Endothelial cell (in vitro differentiated cells): ENCODE measurements at regions not wholly inside any gene's neighbourhood (a gene's known extent, or its start where the extent isn't known, plus 50 kb on each side); places are given as distances from the start of the nearest gene placed in this dataset.

ENCODE experiments used
- DNase-seq: peaks from one replicate; pipeline ENCODE4 v3.0.0; 2021; ENCODE audit warnings: low spot score
- H3K27ac Mint-ChIP-seq: one replicate; pipeline ENCODE4 v1.8.0; 2021; ENCODE audit warnings: mixed read lengths, inconsistent platforms; ENCODE audit not compliant: unreplicated experiment
- H3K27me3 Mint-ChIP-seq: one replicate; pipeline ENCODE4 v1.8.0; 2021; ENCODE audit warnings: mild to moderate bottlenecking, moderate library complexity, mixed read lengths, inconsistent platforms; ENCODE audit not compliant: unreplicated experiment
- H3K36me3 Mint-ChIP-seq: one replicate; pipeline ENCODE4 v1.8.0; 2021; ENCODE audit warnings: mild to moderate bottlenecking, low read depth, mixed read lengths, inconsistent platforms; ENCODE audit not compliant: unreplicated experiment
- H3K4me1 Mint-ChIP-seq: one replicate; pipeline ENCODE4 v1.8.0; 2021; ENCODE audit warnings: mild to moderate bottlenecking, mixed read lengths, inconsistent platforms; ENCODE audit not compliant: unreplicated experiment
- H3K4me3 Mint-ChIP-seq: one replicate; pipeline ENCODE4 v1.8.0; 2021; ENCODE audit warnings: mild to moderate bottlenecking, mixed read lengths, inconsistent platforms; ENCODE audit not compliant: unreplicated experiment
- H3K9me3 Mint-ChIP-seq: one replicate; pipeline ENCODE4 v1.8.0; 2021; ENCODE audit warnings: mixed read lengths, inconsistent platforms; ENCODE audit not compliant: unreplicated experiment
- CTCF ChIP-seq: fragments of 200-600 bp; sonication (generic); IDR thresholded peaks from one replicate; pipeline ENCODE4 v1.5.0; 2021; ENCODE audit warnings: antibody characterized with exemption; ENCODE audit not compliant: unreplicated experiment

GRCh38 chr5:2280318-2280717 lies 397.6 kb upstream of the IRX4 start:
- TF ChIP-seq CTCF = no peak
- Mint-ChIP-seq H3K27ac (no peak overlapping the region), H3K4me1 (no peaks in the 10 kb centered on the region), H3K4me3 (no peak overlapping the region), H3K9me3 (peaks cover 23% of the 10 kb centered on the region), H3K36me3 (peaks cover 16% of the 10 kb centered on the region), H3K27me3 (peaks cover 5% of the 10 kb centered on the region)
- DNase-seq = no peak

GRCh38 chr5:2278825-2279456 lies 396.2 kb upstream of the IRX4 start:
- Mint-ChIP-seq H3K36me3 (peaks cover 16% of the 10 kb centered on the region), H3K9me3 (peaks cover 23% of the 10 kb centered on the region), H3K27me3 (peaks cover 4% of the 10 kb centered on the region), H3K27ac (no peak overlapping the region), H3K4me3 (no peak overlapping the region), H3K4me1 (no peaks in the 10 kb centered on the region)
- no peak for TF ChIP-seq CTCF
- DNase-seq = no peak

- Mint-ChIP-seq H3K4me1 (no peaks in the 10 kb centered on the region), H3K36me3 (peaks cover 12% of the 10 kb centered on the region), H3K4me3 (no peak overlapping the region), H3K9me3 (peaks cover 18% of the 10 kb centered on the region), H3K27ac (no peak overlapping the region), H3K27me3 (peaks cover 4% of the 10 kb centered on the region)
- no peak for TF ChIP-seq CTCF
- no peak for DNase-seq
Measured at GRCh38 chr5:2277886-2278285, 395.2 kb upstream of the IRX4 start.

- Mint-ChIP-seq H3K4me3 (no peak overlapping the region), H3K27me3 (peaks cover 4% of the 10 kb centered on the region), H3K4me1 (no peaks in the 10 kb centered on the region), H3K36me3 (peaks cover 8% of the 10 kb centered on the region), H3K27ac (no peak overlapping the region), H3K9me3 (peaks cover 10% of the 10 kb centered on the region)
- no peak for DNase-seq
- TF ChIP-seq CTCF = no peak
Measured at GRCh38 chr5:2276101-2276500, 393.4 kb upstream of the IRX4 start.

- H3K4me3 Mint-ChIP-seq = no peak overlapping the region
- no peak overlapping the region for H3K27ac Mint-ChIP-seq
- peaks cover 4% of the 10 kb centered on the region for H3K27me3 Mint-ChIP-seq
- no peaks in the 10 kb centered on the region for H3K4me1 Mint-ChIP-seq
- no peak for DNase-seq
- no peak for TF ChIP-seq CTCF
- peaks cover 1% of the 10 kb centered on the region for H3K36me3 Mint-ChIP-seq
- H3K9me3 Mint-ChIP-seq = peaks cover 8% of the 10 kb centered on the region
Measured at GRCh38 chr5:2272755-2273154, 390.0 kb upstream of the IRX4 start.
